ENCODE measurements at regions not wholly inside any gene's neighbourhood (a gene's known extent, or its start where the extent isn't known, plus 50 kb on each side); places are given as distances from the start of the nearest gene placed in this dataset.

DNA sequence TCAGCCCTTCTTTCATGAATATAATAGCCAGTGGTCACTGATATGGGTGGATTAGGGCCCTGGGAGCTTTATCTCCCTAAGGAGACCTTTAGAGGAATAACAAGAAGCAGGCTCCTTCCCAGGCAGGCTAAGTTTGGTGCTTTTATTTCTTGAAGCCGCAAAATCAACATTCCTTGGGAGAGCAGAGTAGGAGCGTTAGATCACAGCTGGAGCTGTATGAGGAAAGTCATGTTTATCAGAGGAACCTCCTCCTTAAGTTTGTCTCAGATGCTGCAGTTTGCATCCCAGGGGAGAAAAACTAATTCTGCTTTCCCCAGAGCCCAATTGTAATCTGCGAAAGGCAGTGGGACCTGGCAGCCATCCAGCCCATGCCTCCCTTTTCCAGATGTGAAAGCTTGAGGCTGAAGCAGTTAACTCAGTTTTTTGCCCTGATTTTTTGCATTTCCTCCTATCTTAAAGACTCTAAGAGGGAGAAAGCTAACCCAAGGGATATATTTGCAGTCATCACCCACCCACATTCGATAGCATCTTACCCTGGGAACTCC is 186.0 kb upstream of the FRMPD4 start:
- TF ChIP-seq POLR2A (IDR thresholded peaks at IDR 0.05; ENCODE audit: low read length) (no peak), GATA1 (IDR thresholded peaks at IDR 0.05; ENCODE audit: low read depth, low read length) (no peak)

Measured in erythroblast (primary cell).